OCI-LY7 (cell line): ENCODE measurements at regions not wholly inside any gene's neighbourhood (a gene's known extent, or its start where the extent isn't known, plus 50 kb on each side); places are given as distances from the start of the nearest gene placed in this dataset.

Experiments used
- BruUV-seq: library from RNA; stranded (reverse); fragments of 400-500 nt; replicated peaks from 2 replicates; lab custom pipeline; 2021; lab: Mats Ljungman, UMichigan
- CTCF ChIA-PET: fragments of 300-600 bp; sonication (Branson Sonifier 250); formaldehyde crosslinking; loops from one replicate; lab custom pipeline; 2022; ENCODE audit warnings: antibody characterized with exemption; ENCODE audit not compliant: unreplicated experiment; lab: Charles Lee
- POLR2A ChIA-PET: fragments of 300-600 bp; sonication (Branson Sonifier 250); formaldehyde crosslinking; loops from one replicate; lab custom pipeline; 2022; ENCODE audit warnings: antibody characterized with exemption; lab: Charles Lee
- DNase-seq: peaks from one replicate; pipeline ENCODE4 v3.0.0-alpha.2; 2015; ENCODE audit warnings: low spot score
- H2AFZ ChIP-seq: fragments of 200-600 bp; sonication (generic), shearing (Covaris generic); 2 replicates; pipeline ENCODE4 v1.6.1; 2014; ENCODE audit warnings: mild to moderate bottlenecking, antibody characterized with exemption, low read length, moderate library complexity
- H3K27ac ChIP-seq: fragments of 200-600 bp; sonication (generic); 2 replicates; pipeline ENCODE4 v1.5.1; 2014; ENCODE audit warnings: mixed run types, low read depth, mild to moderate bottlenecking, moderate library complexity, low read length, inconsistent platforms; ENCODE audit not compliant: poor library complexity, severe bottlenecking
- H3K36me3 ChIP-seq: fragments of 200-600 bp; sonication (generic); 2 replicates; pipeline ENCODE4 v1.6.1; 2014; ENCODE audit warnings: mild to moderate bottlenecking, antibody characterized with exemption, low read length, moderate library complexity, mixed read lengths; ENCODE audit not compliant: insufficient read depth
- H3K4me1 ChIP-seq: fragments of 200-600 bp; sonication (generic); 2 replicates; pipeline ENCODE4 v1.5.1; 2014; ENCODE audit warnings: mild to moderate bottlenecking, low read length; ENCODE audit not compliant: insufficient read depth, poor library complexity, severe bottlenecking
- H3K4me2 ChIP-seq: fragments of 200-600 bp; sonication (generic); 2 replicates; pipeline ENCODE4 v1.6.1; 2014; ENCODE audit warnings: mild to moderate bottlenecking, low read length
- H3K4me3 ChIP-seq: fragments of 200-600 bp; sonication (generic); 2 replicates; pipeline ENCODE4 v1.5.1; 2014; ENCODE audit warnings: mild to moderate bottlenecking, low read depth, low read length; ENCODE audit not compliant: poor library complexity, severe bottlenecking
- H3K79me2 ChIP-seq: fragments of 200-600 bp; sonication (generic); 2 replicates; pipeline ENCODE4 v1.6.1; 2016; ENCODE audit warnings: low read depth, mild to moderate bottlenecking, low read length, moderate library complexity, mixed read lengths; ENCODE audit not compliant: insufficient read depth
- H3K9me2 ChIP-seq: fragments of 200-600 bp; sonication (generic); 2 replicates; pipeline ENCODE4 v1.6.1; 2016; ENCODE audit warnings: mild to moderate bottlenecking, low read length, mixed read lengths; ENCODE audit not compliant: insufficient read depth
- H3K9me3 ChIP-seq: fragments of 200-600 bp; sonication (generic); 2 replicates; pipeline ENCODE4 v1.6.1; 2014; ENCODE audit warnings: mild to moderate bottlenecking, mixed run types, low read length, mixed read lengths
- H4K20me1 ChIP-seq: fragments of 200-600 bp; sonication (generic); 2 replicates; pipeline ENCODE4 v1.6.1; 2014; ENCODE audit warnings: mild to moderate bottlenecking, antibody characterized with exemption, low read length, moderate library complexity, mixed read lengths; ENCODE audit not compliant: insufficient read depth
- EZH2phosphoT487 ChIP-seq: fragments of 200-600 bp; sonication (generic); IDR thresholded peaks from 2 replicates; pipeline ENCODE4 v1.6.1; 2018; ENCODE audit warnings: low read depth, borderline replicate concordance, mild to moderate bottlenecking, mixed run types, antibody characterized with exemption, low read length, moderate library complexity, mixed read lengths
- intact Hi-C: fragments of 100-400 bp; cut with micrococcal nuclease; formaldehyde crosslinking; loops from one replicate; pipeline ENCODE4 v1.10.0; 2022; ENCODE audit not compliant: unreplicated experiment
- TF ChIP-seq, protein P1 (sequence below): fragments of 200-600 bp; sonication (generic); conservative IDR thresholded peaks from 2 replicates; pipeline ENCODE4 v1.5.1; 2014; ENCODE audit warnings: mild to moderate bottlenecking, antibody characterized with exemption, low read length, moderate library complexity, mixed read lengths

DNA sequence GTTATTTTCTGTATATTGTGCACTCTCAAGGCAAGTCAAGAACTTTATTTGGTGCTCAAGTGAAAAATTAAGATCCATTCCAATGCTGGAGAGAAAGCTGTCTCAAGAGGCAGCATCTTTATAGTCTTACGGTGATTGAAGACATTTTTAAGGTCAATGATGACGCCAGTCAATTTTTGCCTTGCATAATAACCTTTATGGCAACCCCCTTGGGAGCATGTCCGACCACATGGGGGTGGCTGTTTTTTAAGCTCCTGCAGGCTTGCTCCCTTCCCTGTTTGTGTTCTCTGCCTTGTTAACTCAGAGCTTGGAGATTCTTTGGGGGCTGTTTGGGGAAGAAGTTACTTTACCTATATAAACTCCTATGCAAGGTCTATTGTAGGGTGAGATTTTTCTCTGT, 109.6 kb upstream of the FERMT1 start:
- no peaks in the 10 kb centered on the region for H4K20me1 ChIP-seq
- H3K4me1 ChIP-seq: no peaks in the 10 kb centered on the region
- no TSS peak for BruUV-seq
- intact Hi-C loops: no loop called here
- ChIA-PET POLR2A (no interaction called here), CTCF (no interaction called here)
- H3K9me2 ChIP-seq: no peaks in the 10 kb centered on the region
- no peak overlapping the region for H3K4me2 ChIP-seq
- H3K36me3 ChIP-seq: no peaks in the 10 kb centered on the region
- DNase-seq: no peak
- no peaks in the 10 kb centered on the region for H3K9me3 ChIP-seq
- H3K27ac ChIP-seq: no peak overlapping the region
- no peak for TF ChIP-seq EZH2phosphoT487
- TF ChIP-seq, protein P1, sequence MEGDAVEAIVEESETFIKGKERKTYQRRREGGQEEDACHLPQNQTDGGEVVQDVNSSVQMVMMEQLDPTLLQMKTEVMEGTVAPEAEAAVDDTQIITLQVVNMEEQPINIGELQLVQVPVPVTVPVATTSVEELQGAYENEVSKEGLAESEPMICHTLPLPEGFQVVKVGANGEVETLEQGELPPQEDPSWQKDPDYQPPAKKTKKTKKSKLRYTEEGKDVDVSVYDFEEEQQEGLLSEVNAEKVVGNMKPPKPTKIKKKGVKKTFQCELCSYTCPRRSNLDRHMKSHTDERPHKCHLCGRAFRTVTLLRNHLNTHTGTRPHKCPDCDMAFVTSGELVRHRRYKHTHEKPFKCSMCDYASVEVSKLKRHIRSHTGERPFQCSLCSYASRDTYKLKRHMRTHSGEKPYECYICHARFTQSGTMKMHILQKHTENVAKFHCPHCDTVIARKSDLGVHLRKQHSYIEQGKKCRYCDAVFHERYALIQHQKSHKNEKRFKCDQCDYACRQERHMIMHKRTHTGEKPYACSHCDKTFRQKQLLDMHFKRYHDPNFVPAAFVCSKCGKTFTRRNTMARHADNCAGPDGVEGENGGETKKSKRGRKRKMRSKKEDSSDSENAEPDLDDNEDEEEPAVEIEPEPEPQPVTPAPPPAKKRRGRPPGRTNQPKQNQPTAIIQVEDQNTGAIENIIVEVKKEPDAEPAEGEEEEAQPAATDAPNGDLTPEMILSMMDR: no peak
- H3K79me2 ChIP-seq: no peaks in the 10 kb centered on the region
- H3K4me3 ChIP-seq: no peak overlapping the region
- H2AFZ ChIP-seq: no peak overlapping the region

- POLR2A ChIA-PET: no interaction called here
- BruUV-seq: no TSS peak
- no peaks in the 10 kb centered on the region for H3K9me3 ChIP-seq
Measured at GRCh38 chr20:6231556-6231955, 108.7 kb upstream of the FERMT1 start.

GRCh38 chr20:6228302-6228843, 105.5 kb upstream of the FERMT1 start:
- H3K4me1 ChIP-seq: no peaks in the 10 kb centered on the region
- CTCF ChIA-PET: no interaction called here

More at GRCh38 chr20:6231556-6231955, 108.7 kb upstream of the FERMT1 start:
- no peaks in the 10 kb centered on the region for H3K4me1 ChIP-seq
- no peak overlapping the region for H2AFZ ChIP-seq
- DNase-seq: no peak
- no peak overlapping the region for H3K27ac ChIP-seq
- no peaks in the 10 kb centered on the region for H3K36me3 ChIP-seq
- TF ChIP-seq EZH2phosphoT487: no peak
- TF ChIP-seq, protein P1: no peak
- no peaks in the 10 kb centered on the region for H3K9me2 ChIP-seq
- no peaks in the 10 kb centered on the region for H3K79me2 ChIP-seq
- no peak overlapping the region for H3K4me3 ChIP-seq
- CTCF ChIA-PET: no interaction called here
- H3K4me2 ChIP-seq: no peak overlapping the region
- intact Hi-C loops: no loop called here
- H4K20me1 ChIP-seq: no peaks in the 10 kb centered on the region

More at GRCh38 chr20:6228302-6228843, 105.5 kb upstream of the FERMT1 start:
- H3K9me3 ChIP-seq: no peaks in the 10 kb centered on the region
- H3K4me3 ChIP-seq: no peak overlapping the region
- H3K4me2 ChIP-seq: no peak overlapping the region
- no peak for DNase-seq
- no peaks in the 10 kb centered on the region for H4K20me1 ChIP-seq
- no peaks in the 10 kb centered on the region for H3K79me2 ChIP-seq
- intact Hi-C loops: no loop called here
- H3K36me3 ChIP-seq: no peaks in the 10 kb centered on the region
- no peak overlapping the region for H2AFZ ChIP-seq
- no peaks in the 10 kb centered on the region for H3K9me2 ChIP-seq
- no TSS peak for BruUV-seq
- H3K27ac ChIP-seq: no peak overlapping the region
- TF ChIP-seq EZH2phosphoT487: no peak
- TF ChIP-seq, protein P1: no peak
- POLR2A ChIA-PET: no interaction called here
